K562 (cell line): ENCODE measurements at regions not wholly inside any gene's neighbourhood (a gene's known extent, or its start where the extent isn't known, plus 50 kb on each side); places are given as distances from the start of the nearest gene placed in this dataset.
"Not testable (repeated sequence)": the region's sequence is repeated elsewhere in the genome, so short reads cannot be mapped to it uniquely, and the experiment has no call there.

Experiments used
- ATAC-seq: fragments of 200-7000 bp; cut with Tn5 transposase; 3 replicates; pipeline ENCODE4 v1.9.1; 2020; ENCODE audit warnings: moderate library complexity
- BruUV-seq: library from RNA; stranded (reverse); fragments of 400-500 nt; replicated peaks from 2 replicates; lab custom pipeline; 2021; lab: Mats Ljungman, UMichigan
- CTCF ChIA-PET: fragments of 300-600 bp; formaldehyde crosslinking; extraction: SDS; loops from one replicate; lab custom pipeline; 2021; ENCODE audit warnings: low intra/inter-chr PET ratio; lab: Yijun Ruan, JAX
- POLR2A ChIA-PET: fragments of 300-600, 350-650 bp; sonication (Branson Sonifier 250); formaldehyde crosslinking; extraction: SDS; loops from one replicate; lab custom pipeline; 2021; ENCODE audit warnings: antibody characterized with exemption, inconsistent platforms; lab: Yijun Ruan, JAX
- DNase-seq, 4 experiments: peaks; one replicate each; pipeline versions ENCODE4 v3.0.0 to v3.0.0-alpha.2; 2011 to 2018; ENCODE audit warnings: low spot score in 3 of 4, mixed read lengths in 3 of 4; ENCODE audit errors: extremely low read depth in 1 of 4
- FAIRE-seq: peaks from 2 replicates; lab custom pipeline; 2011; peaks lifted over from hg19 to GRCh38; lab: Jason Lieb, UNC
- H2AFZ ChIP-seq: 2 replicates; pipeline ENCODE4 v1.6.0; 2011; ENCODE audit warnings: low read depth, low read length, control low read depth, inconsistent platforms
- H3K27ac ChIP-seq: fragments of 200-600 bp; 3 replicates; pipeline ENCODE4 v1.8.0; 2011; ENCODE audit warnings: low read depth, mild to moderate bottlenecking, control low read depth, inconsistent platforms, low read length, moderate library complexity, mixed read lengths; ENCODE audit errors: extremely low read depth
- H3K27me3 ChIP-seq, 2 experiments: fragments of 300-600 bp in 1 of 2; 2 replicates in 1 of 2; 3 replicates in 1 of 2; pipeline versions ENCODE4 v1.6.0 to v1.8.0; 2011; ENCODE audit warnings: inconsistent platforms in 2 of 2, low read length in 2 of 2, mild to moderate bottlenecking in 1 of 2, mixed read lengths in 1 of 2, moderate library complexity in 1 of 2; ENCODE audit not compliant: control insufficient read depth in 2 of 2, insufficient read depth in 2 of 2
- H3K36me3 ChIP-seq: fragments of 300-600 bp; 3 replicates; pipeline ENCODE4 v1.8.0; 2011; ENCODE audit warnings: mild to moderate bottlenecking, low read length, inconsistent platforms; ENCODE audit not compliant: control insufficient read depth, insufficient read depth
- H3K4me1 ChIP-seq, 2 experiments: fragments of 200-600 bp in 1 of 2; replicated peaks in 1 of 2; 2 replicates in 1 of 2; 3 replicates in 1 of 2; pipeline versions ENCODE4 v1.5.1 to v1.8.0; 2011; ENCODE audit warnings: inconsistent platforms in 2 of 2, low read length in 2 of 2, mild to moderate bottlenecking in 1 of 2, mixed read lengths in 1 of 2, moderate library complexity in 1 of 2; ENCODE audit not compliant: control insufficient read depth in 2 of 2, insufficient read depth in 2 of 2
- H3K4me2 ChIP-seq: 2 replicates; pipeline ENCODE4 v1.6.1; 2011; ENCODE audit warnings: low read length, control low read depth, inconsistent platforms, mixed read lengths; ENCODE audit not compliant: insufficient read depth
- H3K4me3 ChIP-seq: fragments of 200-600 bp; sonication (generic), shearing (Covaris generic); 2 replicates; pipeline ENCODE4 v1.5.1; 2016; ENCODE audit warnings: control low read depth, inconsistent platforms
- H3K79me2 ChIP-seq: fragments of 200-600 bp; 3 replicates; pipeline ENCODE4 v1.8.0; 2011; ENCODE audit warnings: low read length, inconsistent platforms; ENCODE audit not compliant: control insufficient read depth, insufficient read depth
- H3K9ac ChIP-seq, 2 experiments: 2 replicates each; pipeline versions ENCODE4 v1.6.0 to v1.6.1; 2011; ENCODE audit warnings: low read depth in 2 of 2, low read length in 2 of 2, control low read depth in 1 of 2, inconsistent platforms in 1 of 2, mild to moderate bottlenecking in 1 of 2, mixed read lengths in 1 of 2; ENCODE audit not compliant: insufficient read depth in 1 of 2
- H3K9me1 ChIP-seq: one replicate; pipeline ENCODE4 v1.6.0; 2011; ENCODE audit warnings: inconsistent platforms, mild to moderate bottlenecking, low read length, moderate library complexity; ENCODE audit not compliant: control insufficient read depth, insufficient read depth
- H3K9me3 ChIP-seq: replicated peaks from 2 replicates; pipeline ENCODE4 v1.5.1; 2011; ENCODE audit warnings: low read depth, low read length, inconsistent platforms; ENCODE audit not compliant: control insufficient read depth, insufficient read depth
- H4K20me1 ChIP-seq: replicated peaks from 2 replicates; pipeline ENCODE4 v1.6.1; 2011; ENCODE audit warnings: low read length, inconsistent platforms, mixed read lengths; ENCODE audit not compliant: control insufficient read depth, insufficient read depth
- CHD1 ChIP-seq: fragments of 200-600 bp; sonication (generic); IDR thresholded peaks from one replicate; pipeline ENCODE4 v1.6.1; 2012; ENCODE audit warnings: mild to moderate bottlenecking, moderate library complexity, low read length, inconsistent platforms
- HBP1 ChIP-seq: fragments of 450-650 bp; formaldehyde crosslinking; IDR thresholded peaks from 2 replicates; pipeline ENCODE4 v1.4.0; 2022; ENCODE audit warnings: missing genetic modification characterization
- USF2 ChIP-seq: sonication (generic); formaldehyde crosslinking; IDR thresholded peaks from 2 replicates; pipeline ENCODE4 v1.5.0; 2020; ENCODE audit warnings: missing genetic modification reagents
- ZNF668 ChIP-seq: fragments of 250-450 bp; sonication (Bioruptor Pico); IDR thresholded peaks from 2 replicates; pipeline ENCODE4 v1.8.0; 2022; ENCODE audit warnings: mild to moderate bottlenecking, inconsistent platforms
- ZNF76 ChIP-seq: fragments of 250-450 bp; sonication (Bioruptor Pico); IDR thresholded peaks from 2 replicates; pipeline ENCODE4 v1.4.0; 2020; ENCODE audit warnings: mild to moderate bottlenecking, moderate library complexity, borderline replicate concordance
- WGBS: fragments of 100-300 bp; shearing (Covaris generic); methylation state at CpG from one replicate; pipeline ENCODE4 v1.1.6; 2016; ENCODE audit warnings: low coverage, mixed read lengths; ENCODE audit not compliant: insufficient coverage; ENCODE audit errors: missing lambda C conversion rate; 5-methylcytosine and 5-hydroxymethylcytosine counted together
- in situ Hi-C: fragments of 300-500 bp; cut with MboI; formaldehyde crosslinking; loops from 4 replicates; pipeline ENCODE4 v1.15.0; 2018; ENCODE audit warnings: inconsistent platforms, mixed read lengths
- intact Hi-C: fragments of 100-400 bp; cut with micrococcal nuclease; formaldehyde crosslinking; loops from 2 replicates; pipeline ENCODE4 v1.14.2; 2022
- TF ChIP-seq, protein P1 (sequence below): sonication (generic); formaldehyde crosslinking; IDR thresholded peaks from 2 replicates; pipeline ENCODE4 v1.8.0; 2022; ENCODE audit warnings: mild to moderate bottlenecking, missing genetic modification reagents
- TF ChIP-seq, protein P2 (sequence below), 2 experiments: IDR thresholded peaks; 2 replicates each; pipeline ENCODE4 v1.6.1; 2011; ENCODE audit warnings: borderline replicate concordance in 1 of 2, control low read depth in 1 of 2, low read depth in 1 of 2, low read length in 1 of 2, mild to moderate bottlenecking in 1 of 2, mixed read lengths in 1 of 2, moderate library complexity in 1 of 2; ENCODE audit not compliant: insufficient read depth in 1 of 2, insufficient read length in 1 of 2, poor library complexity in 1 of 2, severe bottlenecking in 1 of 2; ENCODE audit errors: extremely low read depth in 1 of 2

GRCh38 chr5:44532981-44533380 lies 143.8 kb upstream of the FGF10 start (continued):
- TF ChIP-seq, protein P1, sequence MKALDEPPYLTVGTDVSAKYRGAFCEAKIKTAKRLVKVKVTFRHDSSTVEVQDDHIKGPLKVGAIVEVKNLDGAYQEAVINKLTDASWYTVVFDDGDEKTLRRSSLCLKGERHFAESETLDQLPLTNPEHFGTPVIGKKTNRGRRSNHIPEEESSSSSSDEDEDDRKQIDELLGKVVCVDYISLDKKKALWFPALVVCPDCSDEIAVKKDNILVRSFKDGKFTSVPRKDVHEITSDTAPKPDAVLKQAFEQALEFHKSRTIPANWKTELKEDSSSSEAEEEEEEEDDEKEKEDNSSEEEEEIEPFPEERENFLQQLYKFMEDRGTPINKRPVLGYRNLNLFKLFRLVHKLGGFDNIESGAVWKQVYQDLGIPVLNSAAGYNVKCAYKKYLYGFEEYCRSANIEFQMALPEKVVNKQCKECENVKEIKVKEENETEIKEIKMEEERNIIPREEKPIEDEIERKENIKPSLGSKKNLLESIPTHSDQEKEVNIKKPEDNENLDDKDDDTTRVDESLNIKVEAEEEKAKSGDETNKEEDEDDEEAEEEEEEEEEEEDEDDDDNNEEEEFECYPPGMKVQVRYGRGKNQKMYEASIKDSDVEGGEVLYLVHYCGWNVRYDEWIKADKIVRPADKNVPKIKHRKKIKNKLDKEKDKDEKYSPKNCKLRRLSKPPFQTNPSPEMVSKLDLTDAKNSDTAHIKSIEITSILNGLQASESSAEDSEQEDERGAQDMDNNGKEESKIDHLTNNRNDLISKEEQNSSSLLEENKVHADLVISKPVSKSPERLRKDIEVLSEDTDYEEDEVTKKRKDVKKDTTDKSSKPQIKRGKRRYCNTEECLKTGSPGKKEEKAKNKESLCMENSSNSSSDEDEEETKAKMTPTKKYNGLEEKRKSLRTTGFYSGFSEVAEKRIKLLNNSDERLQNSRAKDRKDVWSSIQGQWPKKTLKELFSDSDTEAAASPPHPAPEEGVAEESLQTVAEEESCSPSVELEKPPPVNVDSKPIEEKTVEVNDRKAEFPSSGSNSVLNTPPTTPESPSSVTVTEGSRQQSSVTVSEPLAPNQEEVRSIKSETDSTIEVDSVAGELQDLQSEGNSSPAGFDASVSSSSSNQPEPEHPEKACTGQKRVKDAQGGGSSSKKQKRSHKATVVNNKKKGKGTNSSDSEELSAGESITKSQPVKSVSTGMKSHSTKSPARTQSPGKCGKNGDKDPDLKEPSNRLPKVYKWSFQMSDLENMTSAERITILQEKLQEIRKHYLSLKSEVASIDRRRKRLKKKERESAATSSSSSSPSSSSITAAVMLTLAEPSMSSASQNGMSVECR (CRISPR knock-in tag), result no peak
- TF ChIP-seq ZNF668 (CRISPR knock-in tag) (no peak), USF2 (CRISPR knock-in tag) (no peak), CHD1 (no peak), HBP1 (CRISPR knock-in tag) (no peak), ZNF76 (CRISPR knock-in tag) (no peak)
- TF ChIP-seq, protein P2, sequence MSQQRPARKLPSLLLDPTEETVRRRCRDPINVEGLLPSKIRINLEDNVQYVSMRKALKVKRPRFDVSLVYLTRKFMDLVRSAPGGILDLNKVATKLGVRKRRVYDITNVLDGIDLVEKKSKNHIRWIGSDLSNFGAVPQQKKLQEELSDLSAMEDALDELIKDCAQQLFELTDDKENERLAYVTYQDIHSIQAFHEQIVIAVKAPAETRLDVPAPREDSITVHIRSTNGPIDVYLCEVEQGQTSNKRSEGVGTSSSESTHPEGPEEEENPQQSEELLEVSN (IDR thresholded peaks at IDR 0.05; ENCODE audit: borderline replicate concordance in 1 of 2, extremely low read depth in 1 of 2, insufficient read depth in 1 of 2, insufficient read length in 1 of 2, low read depth in 1 of 2, low read length in 1 of 2, poor library complexity in 1 of 2, severe bottlenecking in 1 of 2), result no peak

DNA sequence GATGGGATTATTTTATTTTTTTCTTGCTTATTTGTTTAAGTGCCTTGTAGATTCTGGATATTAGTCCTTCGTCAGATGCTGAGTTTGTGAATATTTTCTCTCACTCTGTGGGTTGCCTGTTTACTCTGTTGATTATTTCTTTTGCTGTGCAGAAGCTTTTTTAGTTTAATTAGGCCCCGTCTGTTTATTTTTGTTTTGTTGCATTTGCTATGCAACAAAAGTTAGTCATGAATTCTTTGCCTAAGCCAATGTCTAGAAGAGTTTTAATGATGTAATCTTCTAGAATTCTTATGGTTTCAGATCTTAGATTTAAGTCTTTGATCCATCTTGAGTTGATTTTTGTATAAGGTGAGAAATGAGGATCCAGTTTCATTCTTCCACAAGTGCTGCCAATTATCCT lies 142.5 kb upstream of the FGF10 start:
- intact Hi-C loops, H3K79me2 ChIP-seq, H3K9me3 ChIP-seq, DNase-seq, POLR2A ChIA-PET, H3K36me3 ChIP-seq, H3K9ac ChIP-seq, H3K27ac ChIP-seq, BruUV-seq, ATAC-seq, H3K4me1 ChIP-seq, FAIRE-seq, H3K4me3 ChIP-seq, H3K27me3 ChIP-seq, H3K4me2 ChIP-seq, CTCF ChIA-PET, in situ Hi-C loops, H4K20me1 ChIP-seq, H3K9me1 ChIP-seq, H2AFZ ChIP-seq: not testable (repeated sequence)
- WGBS, result 4% methylated on average over 2 of the region's 2 CpGs
